ENCODE measurements at regions not wholly inside any gene's neighbourhood (a gene's known extent, or its start where the extent isn't known, plus 50 kb on each side); places are given as distances from the start of the nearest gene placed in this dataset.

GRCh38 chr10:28774051-28774995, 97.0 kb downstream of the BAMBI start:
- TF ChIP-seq CTCF (IDR thresholded peaks at IDR 0.05), result no peak
- TF ChIP-seq POLR2A (IDR thresholded peaks at IDR 0.05), result no peak

All from heart left ventricle (tissue), 13 donors.